OCI-LY7 (cell line): ENCODE measurements at regions not wholly inside any gene's neighbourhood (a gene's known extent, or its start where the extent isn't known, plus 50 kb on each side); places are given as distances from the start of the nearest gene placed in this dataset.

Experiments
- CTCF ChIP-seq: fragments of 200-600 bp; sonication (generic); conservative IDR thresholded peaks from 2 replicates; pipeline ENCODE4 v1.5.1; 2014; ENCODE audit warnings: mild to moderate bottlenecking, antibody characterized with exemption, low read length, moderate library complexity, mixed read lengths
- EZH2phosphoT487 ChIP-seq: fragments of 200-600 bp; sonication (generic); IDR thresholded peaks from 2 replicates; pipeline ENCODE4 v1.6.1; 2018; ENCODE audit warnings: low read depth, borderline replicate concordance, mild to moderate bottlenecking, mixed run types, antibody characterized with exemption, low read length, moderate library complexity, mixed read lengths

GRCh38 chr16:85291302-85292148, 179.3 kb upstream of the CIBAR2 start:
- no peak for TF ChIP-seq CTCF
- no peak for TF ChIP-seq EZH2phosphoT487
